Mammary epithelial cell (primary cell): ENCODE measurements at regions not wholly inside any gene's neighbourhood (a gene's known extent, or its start where the extent isn't known, plus 50 kb on each side); places are given as distances from the start of the nearest gene placed in this dataset.

Source experiments
- CTCF ChIP-seq, 2 donors: IDR thresholded peaks in 1 of 2; conservative IDR thresholded peaks in 1 of 2; 2 replicates each; pipeline ENCODE4 v1.5.1; 2011 to 2012; ENCODE audit warnings: inconsistent platforms in 2 of 2, low read length in 2 of 2, mild to moderate bottlenecking in 2 of 2, control low read depth in 1 of 2, low read depth in 1 of 2; ENCODE audit not compliant: insufficient read depth in 1 of 2; ENCODE audit errors: extremely low read depth in 1 of 2
- EZH2 ChIP-seq: IDR thresholded peaks from 2 replicates; pipeline ENCODE4 v1.6.1; 2012; ENCODE audit warnings: low read length, inconsistent platforms, borderline replicate concordance

GRCh38 chr2:43106559-43107527 lies 119.6 kb downstream of the ZFP36L2 start:
- TF ChIP-seq CTCF (conservative IDR thresholded peaks at IDR 0.05 in 1 of 2, IDR thresholded peaks at IDR 0.05 in 1 of 2; ENCODE audit: extremely low read depth in 1 of 2, insufficient read depth in 1 of 2, low read depth in 1 of 2, low read length in 2 of 2): no peak
- TF ChIP-seq EZH2: no peak
